ENCODE measurements at regions not wholly inside any gene's neighbourhood (a gene's known extent, or its start where the extent isn't known, plus 50 kb on each side); places are given as distances from the start of the nearest gene placed in this dataset.
A peak's percentile ranks its signal among the peaks of the same experiment; 100 is the strongest.

DNA sequence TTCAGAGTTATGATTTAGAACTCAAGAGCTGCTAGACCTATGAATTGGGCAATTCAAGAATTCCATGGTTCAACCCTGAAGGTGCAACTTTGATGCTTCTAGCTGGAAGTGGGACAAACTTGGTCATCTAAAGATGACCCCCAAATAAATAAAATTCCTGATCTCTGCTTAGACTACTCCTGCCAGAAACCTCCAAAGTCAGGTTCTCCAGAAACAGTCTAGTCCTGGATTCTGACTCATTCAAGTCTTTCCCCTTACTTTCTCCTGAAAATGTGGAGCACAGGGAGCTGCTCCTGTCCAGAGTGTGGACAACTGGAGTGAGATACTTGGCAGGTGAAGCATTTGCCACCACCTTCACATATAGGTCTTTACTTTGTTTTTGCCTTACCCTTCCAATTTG lies 557.7 kb upstream of the TNP1 start:
- Histone ChIP-seq H3K9ac (ENCODE audit: insufficient read depth, low read length, poor library complexity, severe bottlenecking) (no peak overlapping the region), H3K4me3 (replicated peaks in 1 of 3; ENCODE audit: low read depth in 2 of 3, low read length in 3 of 3) (no peak overlapping the region), H3K36me3 (replicated peaks in 1 of 2; ENCODE audit: control insufficient read depth in 1 of 2, insufficient read depth in 2 of 2, low read length in 2 of 2) (no peaks in the 10 kb centered on the region), H3K79me2 (ENCODE audit: insufficient read depth, low read length) (no peaks in the 10 kb centered on the region), H3K4me2 (replicated peaks; ENCODE audit: extremely low read depth, low read length, poor library complexity, severe bottlenecking) (no peak overlapping the region), H3K27ac (ENCODE audit: low read depth in 1 of 2, low read length in 2 of 2) (no peak overlapping the region), H4K20me1 (ENCODE audit: insufficient read depth, low read length) (no peaks in the 10 kb centered on the region), H3K9me3 (replicated peaks in 1 of 2; ENCODE audit: control insufficient read depth in 1 of 2, insufficient read depth in 1 of 2, low read length in 2 of 2) (no peaks in the 10 kb centered on the region), H3K4me1 (ENCODE audit: control insufficient read depth in 1 of 2, insufficient read depth in 2 of 2, low read length in 2 of 2) (peaks cover 0 to 3% of the 10 kb centered on the region in 2 donors), H3K27me3 (ENCODE audit: control insufficient read depth in 2 of 2, insufficient read depth in 2 of 2, low read length in 2 of 2) (peaks cover 13 to 16% of the 10 kb centered on the region in 2 donors), H2AFZ (ENCODE audit: insufficient read depth, low read depth, low read length, poor library complexity, severe bottlenecking) (no peak overlapping the region)
- intact Hi-C loops (cut with micrococcal nuclease): no loop called here
- DNase-seq: no peak
- peaks cover 11 to 32% (median 14%) of the 10 kb centered on the region in 3 donors for H3K27me3 Mint-ChIP-seq (ENCODE audit: low read depth in 3 of 3)
- TF ChIP-seq, protein P1, sequence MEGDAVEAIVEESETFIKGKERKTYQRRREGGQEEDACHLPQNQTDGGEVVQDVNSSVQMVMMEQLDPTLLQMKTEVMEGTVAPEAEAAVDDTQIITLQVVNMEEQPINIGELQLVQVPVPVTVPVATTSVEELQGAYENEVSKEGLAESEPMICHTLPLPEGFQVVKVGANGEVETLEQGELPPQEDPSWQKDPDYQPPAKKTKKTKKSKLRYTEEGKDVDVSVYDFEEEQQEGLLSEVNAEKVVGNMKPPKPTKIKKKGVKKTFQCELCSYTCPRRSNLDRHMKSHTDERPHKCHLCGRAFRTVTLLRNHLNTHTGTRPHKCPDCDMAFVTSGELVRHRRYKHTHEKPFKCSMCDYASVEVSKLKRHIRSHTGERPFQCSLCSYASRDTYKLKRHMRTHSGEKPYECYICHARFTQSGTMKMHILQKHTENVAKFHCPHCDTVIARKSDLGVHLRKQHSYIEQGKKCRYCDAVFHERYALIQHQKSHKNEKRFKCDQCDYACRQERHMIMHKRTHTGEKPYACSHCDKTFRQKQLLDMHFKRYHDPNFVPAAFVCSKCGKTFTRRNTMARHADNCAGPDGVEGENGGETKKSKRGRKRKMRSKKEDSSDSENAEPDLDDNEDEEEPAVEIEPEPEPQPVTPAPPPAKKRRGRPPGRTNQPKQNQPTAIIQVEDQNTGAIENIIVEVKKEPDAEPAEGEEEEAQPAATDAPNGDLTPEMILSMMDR (IDR thresholded peaks at IDR 0.05): no peak
- peaks cover 0 to 4% (median 0%) of the 10 kb centered on the region in 7 donors for H3K9me3 Mint-ChIP-seq
- H3K27ac Mint-ChIP-seq: no peak overlapping the region
- H3K36me3 Mint-ChIP-seq: no peaks in the 10 kb centered on the region
- peak overlapping the region in 1 of 2 donors; percentile 27 for H3K4me3 Mint-ChIP-seq
- H3K4me1 Mint-ChIP-seq: peaks cover 2% of the 10 kb centered on the region

DNA sequence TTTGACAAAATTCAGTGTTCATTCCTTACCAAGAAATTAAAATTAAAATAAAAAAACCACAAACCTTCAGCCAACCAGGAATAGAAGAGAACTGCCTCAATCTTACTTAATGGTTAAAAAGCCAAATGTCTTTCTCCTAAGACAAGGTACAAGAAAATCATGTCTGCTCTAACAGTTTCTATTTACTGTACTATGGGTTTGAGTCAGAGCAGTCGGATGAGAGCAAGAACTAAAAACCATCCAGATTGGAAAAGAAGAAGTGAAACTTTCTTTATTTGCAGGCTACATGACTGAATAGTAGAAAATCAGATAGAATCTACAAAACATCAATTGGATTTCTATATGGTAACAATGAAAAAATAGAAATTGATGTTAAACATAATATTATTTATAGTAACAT lies 555.5 kb upstream of the TNP1 start:
- intact Hi-C loops (cut with micrococcal nuclease): no loop called here

More for the DNA sequence above, 555.5 kb upstream of the TNP1 start:
- H3K4me1 ChIP-seq (ENCODE audit: control insufficient read depth in 1 of 2, insufficient read depth in 2 of 2, low read length in 2 of 2): peaks cover 0 to 3% of the 10 kb centered on the region in 2 donors
- no peak overlapping the region for H3K27ac ChIP-seq (ENCODE audit: low read depth in 1 of 2, low read length in 2 of 2)
- no peak overlapping the region for H3K4me2 ChIP-seq (replicated peaks; ENCODE audit: extremely low read depth, low read length, poor library complexity, severe bottlenecking)
- no peaks in the 10 kb centered on the region for H3K79me2 ChIP-seq (ENCODE audit: insufficient read depth, low read length)
- Mint-ChIP-seq H3K27ac (no peak overlapping the region), H3K4me1 (peaks cover 2% of the 10 kb centered on the region), H3K9me3 (peaks cover 0 to 4% (median 0%) of the 10 kb centered on the region in 7 donors), H3K36me3 (no peaks in the 10 kb centered on the region), H3K4me3 (no peak overlapping the region), H3K27me3 (ENCODE audit: low read depth in 3 of 3) (peaks cover 12 to 33% (median 12%) of the 10 kb centered on the region in 3 donors)
- H4K20me1 ChIP-seq (ENCODE audit: insufficient read depth, low read length): no peaks in the 10 kb centered on the region
- no peak overlapping the region for H2AFZ ChIP-seq (ENCODE audit: insufficient read depth, low read depth, low read length, poor library complexity, severe bottlenecking)
- no peaks in the 10 kb centered on the region for H3K36me3 ChIP-seq (replicated peaks in 1 of 2; ENCODE audit: control insufficient read depth in 1 of 2, insufficient read depth in 2 of 2, low read length in 2 of 2)
- DNase-seq: peak; percentile 14 to 34 (median 23)
- WGBS (ENCODE audit: insufficient coverage): no CpG with 5 or more reads among the region's 1 CpG
- TF ChIP-seq, protein P1 (IDR thresholded peaks at IDR 0.05): no peak
- H3K4me3 ChIP-seq (replicated peaks in 1 of 3; ENCODE audit: low read depth in 2 of 3, low read length in 3 of 3): no peak overlapping the region
- peaks cover 13 to 28% of the 10 kb centered on the region in 2 donors for H3K27me3 ChIP-seq (ENCODE audit: control insufficient read depth in 2 of 2, insufficient read depth in 2 of 2, low read length in 2 of 2)
- no peak overlapping the region for H3K9ac ChIP-seq (ENCODE audit: insufficient read depth, low read length, poor library complexity, severe bottlenecking)
- H3K9me3 ChIP-seq (replicated peaks in 1 of 2; ENCODE audit: control insufficient read depth in 1 of 2, insufficient read depth in 1 of 2, low read length in 2 of 2): no peaks in the 10 kb centered on the region

Data from CD14-positive monocyte (primary cell).